ENCODE measurements at regions not wholly inside any gene's neighbourhood (a gene's known extent, or its start where the extent isn't known, plus 50 kb on each side); places are given as distances from the start of the nearest gene placed in this dataset.
A peak's percentile ranks its signal among the peaks of the same experiment; 100 is the strongest.

GRCh38 chr18:3360211-3360610 is 89.8 kb upstream of the TGIF1 start:
- no peak overlapping the region for H3K9ac ChIP-seq (ENCODE audit: low read length)
- H2AFZ ChIP-seq (ENCODE audit: low read length): no peak overlapping the region
- no peaks in the 10 kb centered on the region for H3K9me2 ChIP-seq (replicated peaks; ENCODE audit: low read length)
- no peaks in the 10 kb centered on the region for H3F3A ChIP-seq (ENCODE audit: low read length, unreplicated experiment)
- ChIA-PET POLR2A (ENCODE audit: unreplicated experiment) (no interaction called here), CTCF (no interaction called here)
- no peaks in the 10 kb centered on the region for H3K9me3 ChIP-seq (ENCODE audit: low read length)
- no peak for DNase-seq
- no peaks in the 10 kb centered on the region for H4K20me1 ChIP-seq (ENCODE audit: low read length)
- no peak overlapping the region for H3K27ac ChIP-seq (ENCODE audit: low read length)
- no peak for ATAC-seq
- H3K4me1 ChIP-seq (ENCODE audit: insufficient read depth, low read length): no peaks in the 10 kb centered on the region
- H3K27me3 ChIP-seq (ENCODE audit: low read length): no peaks in the 10 kb centered on the region
- no peak overlapping the region for H3K4me3 ChIP-seq (ENCODE audit: low read length)
- no peaks in the 10 kb centered on the region for H3K36me3 ChIP-seq (ENCODE audit: low read depth, low read length)
- no peak overlapping the region for H3K4me2 ChIP-seq (ENCODE audit: low read length)
- no peaks in the 10 kb centered on the region for H3K79me2 ChIP-seq (ENCODE audit: low read length)
- intact Hi-C loops (cut with micrococcal nuclease): no loop called here
- BruUV-seq (replicated peaks): no TSS peak
- no peak for TF ChIP-seq CTCF (conservative IDR thresholded peaks at IDR 0.05; ENCODE audit: low read depth, low read length)
- TF ChIP-seq EZH2phosphoT487 (IDR thresholded peaks at IDR 0.05; ENCODE audit: borderline replicate concordance, low read length): no peak
- no peak for TF ChIP-seq EZH2 (IDR thresholded peaks at IDR 0.05; ENCODE audit: low read length, unreplicated experiment)

GRCh38 chr18:3367491-3368091 is 82.4 kb upstream of the TGIF1 start:
- Histone ChIP-seq H3F3A (ENCODE audit: low read length, unreplicated experiment) (no peaks in the 10 kb centered on the region), H3K4me3 (ENCODE audit: low read length) (no peak overlapping the region; the same call in 1 of the 2 replicates), H3K9me2 (replicated peaks; ENCODE audit: low read length) (no peaks in the 10 kb centered on the region), H3K27me3 (ENCODE audit: low read length) (no peaks in the 10 kb centered on the region), H2AFZ (ENCODE audit: low read length) (0 out of 2 replicates have a peak overlapping the region, but pooled peaks have one; percentile 26), H3K4me1 (ENCODE audit: insufficient read depth, low read length) (peaks cover 22% of the 10 kb centered on the region), H3K36me3 (ENCODE audit: low read depth, low read length) (no peaks in the 10 kb centered on the region), H4K20me1 (ENCODE audit: low read length) (no peaks in the 10 kb centered on the region), H3K79me2 (ENCODE audit: low read length) (no peaks in the 10 kb centered on the region), H3K9ac (ENCODE audit: low read length) (no peak overlapping the region), H3K4me2 (ENCODE audit: low read length) (peak overlapping the region; percentile 66), H3K27ac (ENCODE audit: low read length) (peak overlapping the region; percentile 37), H3K9me3 (ENCODE audit: low read length) (no peaks in the 10 kb centered on the region)
- ATAC-seq (peak; percentile 46), DNase-seq (peak; percentile 48)
- ChIA-PET CTCF (no interaction called here), POLR2A (ENCODE audit: unreplicated experiment) (interaction anchor here (0.6 kb wide), 1 partner anchor 299 kb away, joined by 9 read pairs; no protein-coding TSS in a partner anchor)
- no TSS peak for BruUV-seq (replicated peaks)
- intact Hi-C loops (cut with micrococcal nuclease): no loop called here
- TF ChIP-seq EZH2 (IDR thresholded peaks at IDR 0.05; ENCODE audit: low read length, unreplicated experiment) (no peak), CTCF (conservative IDR thresholded peaks at IDR 0.05; ENCODE audit: low read depth, low read length) (no peak), EZH2phosphoT487 (IDR thresholded peaks at IDR 0.05; ENCODE audit: borderline replicate concordance, low read length) (no peak)

GRCh38 chr18:3368193-3368592 is 81.8 kb upstream of the TGIF1 start:
- Histone ChIP-seq H3K9ac (ENCODE audit: low read length) (no peak overlapping the region), H3K27ac (ENCODE audit: low read length) (peak overlapping the region; percentile 37), H4K20me1 (ENCODE audit: low read length) (no peaks in the 10 kb centered on the region), H3K9me3 (ENCODE audit: low read length) (no peaks in the 10 kb centered on the region), H3K9me2 (replicated peaks; ENCODE audit: low read length) (no peaks in the 10 kb centered on the region), H3K4me1 (ENCODE audit: insufficient read depth, low read length) (peaks cover 22% of the 10 kb centered on the region), H3K79me2 (ENCODE audit: low read length) (no peaks in the 10 kb centered on the region), H3K27me3 (ENCODE audit: low read length) (no peaks in the 10 kb centered on the region), H2AFZ (ENCODE audit: low read length) (0 out of 2 replicates have a peak overlapping the region, but pooled peaks have one; percentile 26), H3K36me3 (ENCODE audit: low read depth, low read length) (no peaks in the 10 kb centered on the region), H3F3A (ENCODE audit: low read length, unreplicated experiment) (no peaks in the 10 kb centered on the region), H3K4me3 (ENCODE audit: low read length) (no peak overlapping the region; the same call in 1 of the 2 replicates), H3K4me2 (ENCODE audit: low read length) (peak overlapping the region; percentile 66)
- ChIA-PET CTCF (no interaction called here), POLR2A (ENCODE audit: unreplicated experiment) (interaction anchor here (0.6 kb wide), 2 partner anchors 298 to 307 kb away, joined by 3 to 9 read pairs; no protein-coding TSS in a partner anchor)
- BruUV-seq (replicated peaks): no TSS peak
- intact Hi-C loops (cut with micrococcal nuclease): no loop called here
- peak; percentile 92 for DNase-seq
- no peak for TF ChIP-seq EZH2 (IDR thresholded peaks at IDR 0.05; ENCODE audit: low read length, unreplicated experiment)
- no peak for TF ChIP-seq CTCF (conservative IDR thresholded peaks at IDR 0.05; ENCODE audit: low read depth, low read length)
- TF ChIP-seq EZH2phosphoT487 (IDR thresholded peaks at IDR 0.05; ENCODE audit: borderline replicate concordance, low read length): no peak
- ATAC-seq: peak; percentile 80
